ENCODE measurements at regions not wholly inside any gene's neighbourhood (a gene's known extent, or its start where the extent isn't known, plus 50 kb on each side); places are given as distances from the start of the nearest gene placed in this dataset.

GRCh38 chr2:212905640-212906201 lies 245.7 kb downstream of the IKZF2 start:
- TF ChIP-seq POLR2AphosphoS5 (IDR thresholded peaks at IDR 0.05) (no peak), POLR2A (IDR thresholded peaks at IDR 0.05) (no peak)
- TF ChIP-seq, protein P1, sequence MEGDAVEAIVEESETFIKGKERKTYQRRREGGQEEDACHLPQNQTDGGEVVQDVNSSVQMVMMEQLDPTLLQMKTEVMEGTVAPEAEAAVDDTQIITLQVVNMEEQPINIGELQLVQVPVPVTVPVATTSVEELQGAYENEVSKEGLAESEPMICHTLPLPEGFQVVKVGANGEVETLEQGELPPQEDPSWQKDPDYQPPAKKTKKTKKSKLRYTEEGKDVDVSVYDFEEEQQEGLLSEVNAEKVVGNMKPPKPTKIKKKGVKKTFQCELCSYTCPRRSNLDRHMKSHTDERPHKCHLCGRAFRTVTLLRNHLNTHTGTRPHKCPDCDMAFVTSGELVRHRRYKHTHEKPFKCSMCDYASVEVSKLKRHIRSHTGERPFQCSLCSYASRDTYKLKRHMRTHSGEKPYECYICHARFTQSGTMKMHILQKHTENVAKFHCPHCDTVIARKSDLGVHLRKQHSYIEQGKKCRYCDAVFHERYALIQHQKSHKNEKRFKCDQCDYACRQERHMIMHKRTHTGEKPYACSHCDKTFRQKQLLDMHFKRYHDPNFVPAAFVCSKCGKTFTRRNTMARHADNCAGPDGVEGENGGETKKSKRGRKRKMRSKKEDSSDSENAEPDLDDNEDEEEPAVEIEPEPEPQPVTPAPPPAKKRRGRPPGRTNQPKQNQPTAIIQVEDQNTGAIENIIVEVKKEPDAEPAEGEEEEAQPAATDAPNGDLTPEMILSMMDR (IDR thresholded peaks at IDR 0.05), result no peak

Measured in gastroesophageal sphincter (tissue), 3 donors.